Right renal pelvis (tissue), 4 donors: ENCODE measurements at regions not wholly inside any gene's neighbourhood (a gene's known extent, or its start where the extent isn't known, plus 50 kb on each side); places are given as distances from the start of the nearest gene placed in this dataset.
A peak's percentile ranks its signal among the peaks of the same experiment; 100 is the strongest.

Experiments used
- DNase-seq, 4 donors: peaks; one replicate each; pipeline ENCODE4 v3.0.0-alpha.2; 2013; ENCODE audit warnings: low read depth in 4 of 4, low spot score in 3 of 4, missing footprints in 1 of 4

DNA sequence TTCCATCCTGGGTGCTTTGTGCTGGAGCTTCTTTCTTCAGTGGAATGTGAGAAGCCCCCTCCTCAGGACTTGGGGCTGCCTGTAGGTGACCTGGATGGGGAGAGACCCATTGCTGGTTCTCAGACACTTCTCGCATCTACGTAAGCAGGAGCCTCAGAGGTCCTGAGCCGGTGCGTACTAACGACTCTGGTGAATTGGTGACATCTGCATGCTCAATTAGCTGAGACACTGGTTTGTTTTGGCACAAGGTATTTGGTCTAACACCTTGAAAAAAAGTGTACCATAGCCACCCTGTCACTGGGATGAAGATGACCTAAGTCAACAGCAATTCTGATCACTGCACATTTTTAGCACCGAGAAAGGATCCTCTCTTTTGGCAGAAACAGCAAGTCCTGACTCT, 57.7 kb downstream of the LRRC30 start:
- no peak for DNase-seq

DNA sequence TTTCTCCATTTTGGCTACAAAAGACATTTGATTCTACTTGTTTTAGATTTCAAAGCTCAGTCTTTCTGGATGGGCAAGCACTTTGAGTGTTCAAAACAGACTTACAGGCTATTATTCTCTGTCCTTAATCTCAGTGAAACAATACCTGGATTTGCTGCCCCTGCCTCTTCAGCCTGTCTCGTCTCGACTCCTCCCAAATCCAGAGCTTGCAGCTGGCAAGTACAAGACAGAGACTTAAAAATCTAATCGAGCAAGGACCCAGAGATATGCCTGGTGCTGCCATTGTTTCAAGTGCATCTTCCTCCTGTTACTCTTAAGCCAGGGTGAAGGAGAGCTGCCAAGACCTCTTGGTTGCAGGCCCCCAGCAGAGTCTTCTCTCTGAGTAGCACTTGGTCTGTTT, 59.2 kb downstream of the LRRC30 start:
- DNase-seq: no peak

DNA sequence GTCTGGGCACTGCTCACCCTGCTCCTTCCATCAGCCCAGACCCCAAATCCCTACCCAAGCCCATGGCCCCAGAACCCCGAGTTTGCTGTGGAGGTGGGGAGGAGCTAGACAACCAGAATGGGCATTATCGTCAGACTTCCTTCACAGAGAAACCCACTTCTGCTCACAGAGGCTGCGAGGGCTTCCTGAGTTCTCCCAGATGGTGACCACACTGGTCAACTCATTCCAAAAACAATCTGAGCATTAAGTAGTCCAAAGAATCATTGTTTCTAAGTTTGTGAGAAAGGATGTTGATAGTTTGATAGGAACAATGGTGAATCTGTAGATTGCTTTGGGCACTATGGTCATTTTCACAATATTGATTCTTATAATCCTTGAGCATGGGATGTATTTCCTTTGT, 60.2 kb downstream of the LRRC30 start:
- DNase-seq: no peak

DNA sequence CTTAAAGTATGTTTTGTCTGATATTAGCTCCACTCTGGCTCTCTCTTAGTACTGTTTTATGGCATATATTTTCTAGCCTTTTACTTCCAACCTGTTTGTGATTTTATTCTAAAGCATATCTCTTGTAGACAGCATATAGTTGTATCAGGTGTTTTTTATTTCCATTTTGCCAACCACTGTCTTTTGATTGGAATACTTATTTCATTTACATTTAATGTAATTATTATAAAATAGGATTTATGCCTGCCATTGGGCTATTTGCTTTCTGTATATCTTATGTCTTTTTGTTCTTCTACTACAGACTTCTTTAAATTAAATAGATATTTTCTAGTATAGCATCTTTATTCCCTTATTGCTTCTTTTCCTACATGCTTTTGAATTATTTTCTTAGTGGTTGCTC, 67.3 kb downstream of the LRRC30 start:
- DNase-seq: no peak

DNA sequence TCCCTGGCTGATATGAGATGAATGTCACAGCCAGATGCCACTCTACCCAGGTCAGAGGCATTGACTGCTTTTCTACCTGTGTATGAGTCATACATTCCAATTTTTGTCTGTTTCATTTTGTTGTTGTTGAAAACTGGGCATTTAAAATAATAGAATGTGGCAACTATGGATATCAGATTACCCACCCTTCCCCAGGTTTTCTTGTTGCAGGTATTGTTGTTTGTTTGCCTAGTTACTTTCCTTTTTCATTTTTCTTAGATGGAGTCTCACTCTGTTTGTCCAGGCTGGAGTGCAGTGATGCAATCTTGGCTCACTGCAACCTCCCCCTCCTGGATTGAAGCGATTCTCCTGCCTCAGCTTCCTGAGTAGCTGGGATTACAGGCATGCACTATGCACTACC, 70.2 kb downstream of the LRRC30 start:
- no peak for DNase-seq

DNA sequence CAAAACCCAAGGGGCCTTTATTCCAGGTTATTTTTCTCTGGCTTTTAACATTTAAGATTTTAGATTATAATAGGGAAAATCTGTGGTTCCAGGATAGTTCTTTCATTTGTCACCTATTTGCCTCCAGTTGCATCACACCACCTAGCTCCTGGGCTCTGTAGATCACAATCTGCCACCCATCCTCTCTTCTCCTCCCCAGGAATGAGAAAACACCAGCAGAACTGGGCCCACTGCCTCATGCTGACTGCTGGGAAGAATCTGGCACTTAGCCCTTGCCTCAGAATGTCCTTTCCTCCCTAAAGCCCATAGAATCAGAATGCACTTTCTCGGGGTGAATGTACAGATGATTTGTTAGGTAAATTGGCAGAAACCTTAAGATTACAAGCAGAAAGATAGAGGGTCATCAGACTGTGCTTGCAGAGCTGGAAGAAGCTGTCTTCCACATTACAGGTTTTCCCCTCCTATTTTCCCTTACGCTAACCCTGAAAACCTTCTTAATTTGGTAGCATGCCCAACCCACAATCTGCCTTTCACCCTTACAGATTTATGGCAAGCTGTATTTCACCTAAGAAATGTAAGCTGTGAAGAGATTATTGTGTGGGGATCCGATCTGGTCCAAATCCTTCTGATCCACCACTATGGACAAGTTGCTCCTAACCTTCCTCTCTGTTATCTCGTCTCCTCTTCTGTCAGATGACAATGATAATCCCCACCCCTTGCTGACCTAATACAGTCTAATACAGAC, 72.6 kb downstream of the LRRC30 start:
- no peak for DNase-seq

DNA sequence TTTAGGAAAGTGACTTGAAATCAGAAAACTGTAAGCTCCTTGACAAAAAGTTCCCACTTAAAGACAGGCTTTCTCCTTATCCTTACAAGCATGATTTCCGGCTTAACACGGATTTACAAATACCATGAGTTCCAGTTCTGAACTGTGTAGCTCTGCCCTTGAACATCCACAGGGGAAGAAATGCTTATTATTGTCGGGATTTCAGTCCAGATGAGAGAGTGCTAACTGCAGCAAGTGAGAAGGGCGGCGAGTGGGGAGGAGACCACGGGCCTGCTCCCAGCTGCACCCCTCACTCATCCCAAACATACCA, 73.1 kb downstream of the LRRC30 start:
- DNase-seq: no peak

DNA sequence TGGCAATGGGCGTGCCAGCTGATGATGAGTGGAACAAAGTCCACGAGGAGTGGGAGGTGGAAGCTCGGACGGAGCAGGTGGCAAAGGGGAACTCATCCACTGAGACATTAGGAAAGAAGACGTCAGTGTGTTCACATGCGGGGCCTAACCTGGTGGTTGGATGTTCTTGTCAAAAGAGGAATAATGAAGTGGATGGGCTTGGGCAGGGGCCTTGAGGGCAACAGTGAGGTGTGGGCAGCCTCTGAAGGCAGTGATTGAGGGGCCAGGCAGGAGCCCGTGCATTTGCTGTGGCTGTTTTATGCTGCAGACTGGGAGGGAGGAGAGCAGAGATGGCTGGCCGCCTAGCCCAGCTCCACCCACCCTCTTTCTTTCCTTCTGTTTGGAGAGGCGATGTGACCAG, 74.5 kb downstream of the LRRC30 start:
- DNase-seq: no peak

DNA sequence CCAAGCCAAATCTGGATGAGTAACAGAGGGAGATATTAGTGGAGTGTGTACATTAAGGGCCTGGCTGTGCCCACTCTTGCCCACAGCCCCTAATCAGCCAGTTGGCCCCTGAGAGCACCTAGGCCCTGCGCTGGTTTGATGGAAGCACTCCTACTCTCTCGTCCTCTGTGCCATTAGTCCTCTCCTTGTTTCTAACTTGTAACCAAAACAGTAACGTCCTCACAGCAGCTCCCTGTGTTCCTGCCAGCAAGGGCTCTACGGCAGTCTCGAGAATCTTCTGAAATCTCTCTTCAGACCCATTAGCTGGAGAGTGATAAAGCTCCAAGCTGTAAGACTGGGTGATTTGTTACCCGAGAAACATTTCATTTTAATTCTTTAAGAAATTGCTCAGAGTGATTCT, 76.1 kb downstream of the LRRC30 start:
- no peak for DNase-seq

DNA sequence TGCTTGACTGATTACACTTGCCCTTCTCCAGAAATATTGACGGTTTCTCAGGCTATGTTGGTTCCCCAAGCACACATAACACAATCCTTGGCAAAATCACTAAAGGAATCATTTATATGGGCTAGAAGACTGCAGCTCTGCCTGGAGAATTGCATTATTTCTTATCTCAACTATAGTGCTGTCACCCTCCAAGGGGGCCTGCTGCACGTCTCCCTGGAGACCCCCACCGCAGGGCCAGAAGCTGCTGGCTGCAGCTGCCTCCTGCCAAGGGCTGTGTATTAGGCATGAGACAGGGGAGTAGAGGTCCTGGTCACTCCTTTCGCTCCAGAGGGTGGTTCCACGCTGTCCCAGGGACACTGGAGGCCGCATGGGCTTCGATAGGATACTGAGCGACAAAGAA, 76.6 kb downstream of the LRRC30 start:
- DNase-seq: no peak

DNA sequence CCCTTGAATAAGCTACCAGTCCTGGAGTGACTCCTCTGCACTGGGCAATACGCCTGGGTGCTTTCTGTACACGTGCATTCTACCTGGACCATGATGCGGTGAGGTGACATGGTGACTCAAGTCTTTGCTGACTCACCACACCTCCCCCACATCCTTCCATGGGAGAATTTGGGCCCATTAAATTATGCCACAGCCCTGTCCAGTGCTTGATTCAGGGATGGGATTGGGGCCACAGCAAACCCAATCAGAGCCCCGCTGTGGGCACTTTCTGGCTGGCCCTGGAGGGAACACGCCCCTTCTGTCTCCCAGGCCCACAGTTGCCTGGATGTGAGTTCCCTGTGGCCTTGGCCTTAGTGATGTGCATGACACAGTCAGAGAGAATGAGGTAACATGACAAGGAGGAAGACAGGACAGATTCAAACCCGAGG, 86.9 kb downstream of the LRRC30 start:
- no peak for DNase-seq

DNA sequence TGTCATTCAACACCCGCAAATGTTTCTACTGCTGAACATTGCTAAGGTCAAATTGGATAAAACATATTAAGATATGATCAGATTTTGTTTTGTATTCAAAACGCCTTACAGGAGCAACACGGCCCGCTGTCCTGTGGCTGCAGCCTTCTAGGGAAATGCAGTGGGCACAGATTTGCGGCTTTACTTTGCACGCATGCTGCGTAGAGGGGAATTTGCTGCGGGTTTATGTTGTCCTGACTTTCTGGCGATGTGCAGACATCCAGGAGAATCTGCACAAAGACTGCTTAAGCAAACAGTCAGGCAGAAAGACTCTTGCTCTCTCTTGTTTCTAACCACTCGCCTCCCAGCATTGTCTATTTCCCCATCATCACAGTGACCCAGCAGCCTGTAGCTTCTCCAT, 88.3 kb downstream of the LRRC30 start:
- DNase-seq: no peak

DNA sequence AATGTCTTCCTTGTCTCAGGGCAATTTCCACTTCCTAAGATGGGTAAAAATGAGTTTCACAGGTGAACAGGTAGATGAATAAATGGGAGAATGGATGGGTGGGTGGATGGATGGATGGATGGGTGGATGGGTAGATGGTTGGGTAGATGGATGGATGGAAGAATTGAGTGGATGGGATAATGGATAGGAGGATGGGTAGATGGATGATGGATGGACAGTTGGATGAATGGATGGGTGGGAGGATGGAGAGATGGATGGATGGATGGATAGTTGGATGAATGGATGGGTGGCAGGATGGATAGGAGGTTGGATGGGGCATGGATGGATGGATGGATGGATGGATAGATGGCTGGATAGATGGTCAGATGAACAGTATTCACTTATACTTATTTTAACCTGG, 90.9 kb downstream of the LRRC30 start:
- DNase-seq: no peak

DNA sequence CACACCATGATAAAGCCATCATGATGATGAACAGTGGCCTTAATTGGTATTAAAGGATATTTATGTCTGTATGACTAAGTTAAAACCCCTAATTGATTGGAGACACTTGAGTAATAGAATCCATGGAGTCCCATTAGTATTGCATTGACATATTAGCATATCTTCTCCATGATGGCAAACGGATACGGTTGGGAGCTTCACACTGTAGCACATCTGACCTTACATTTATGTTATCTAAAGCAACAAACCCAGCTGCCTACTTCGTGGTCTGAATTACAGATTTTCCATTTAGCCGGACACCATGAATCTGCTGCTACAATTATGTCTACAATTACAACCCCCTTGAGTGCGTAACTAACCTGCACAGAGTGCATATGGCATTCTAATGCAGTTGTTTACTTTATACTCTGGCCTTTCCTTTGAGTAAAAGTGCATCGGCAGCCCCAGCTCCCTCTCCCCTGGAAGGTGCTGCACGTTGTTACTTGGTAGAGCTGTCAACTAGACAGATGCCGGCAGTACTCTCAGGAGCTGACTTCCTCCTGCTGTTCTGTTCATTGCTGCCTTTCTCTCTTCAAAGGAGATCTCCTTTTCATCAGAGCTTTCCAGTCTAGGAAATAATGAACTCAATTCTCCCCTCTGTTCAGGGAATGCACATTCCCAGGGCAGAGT, 92.1 kb downstream of the LRRC30 start:
- no peak for DNase-seq

DNA sequence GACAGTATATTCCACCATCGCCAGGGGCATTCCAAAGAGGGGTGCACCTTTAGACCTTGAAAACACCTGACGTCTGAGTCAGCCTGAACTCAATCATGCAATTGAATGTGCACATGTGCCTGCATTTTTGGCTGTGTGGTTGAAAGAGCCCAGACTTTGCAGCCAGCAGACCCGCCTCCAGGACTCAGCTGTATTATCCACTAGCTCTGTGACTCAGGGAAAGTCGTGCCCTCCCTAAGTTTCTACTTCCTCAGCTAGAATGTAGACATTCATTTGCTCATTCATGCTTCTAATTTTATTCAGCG, 94.2 kb downstream of the LRRC30 start:
- no peak for DNase-seq

DNA sequence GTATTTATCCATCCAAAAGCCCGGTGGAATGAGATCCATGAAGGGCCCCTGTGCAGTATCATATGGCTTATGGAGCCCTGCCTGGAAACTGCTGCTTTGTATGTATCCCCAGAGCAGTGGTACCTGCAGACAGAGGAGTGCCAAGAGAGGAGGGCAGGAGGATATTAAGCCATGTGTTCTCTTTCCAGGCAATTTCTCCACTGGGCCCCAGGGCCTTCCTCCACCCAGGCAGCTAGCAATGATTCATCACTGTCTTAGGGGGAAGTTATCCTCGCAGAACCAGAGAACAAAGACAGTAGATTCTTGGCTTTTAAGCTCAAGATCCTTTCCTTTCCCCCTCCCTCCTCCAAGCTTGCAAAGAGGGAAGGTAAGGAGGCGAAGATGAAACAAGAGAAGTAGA, 98.1 kb downstream of the LRRC30 start:
- no peak for DNase-seq

DNA sequence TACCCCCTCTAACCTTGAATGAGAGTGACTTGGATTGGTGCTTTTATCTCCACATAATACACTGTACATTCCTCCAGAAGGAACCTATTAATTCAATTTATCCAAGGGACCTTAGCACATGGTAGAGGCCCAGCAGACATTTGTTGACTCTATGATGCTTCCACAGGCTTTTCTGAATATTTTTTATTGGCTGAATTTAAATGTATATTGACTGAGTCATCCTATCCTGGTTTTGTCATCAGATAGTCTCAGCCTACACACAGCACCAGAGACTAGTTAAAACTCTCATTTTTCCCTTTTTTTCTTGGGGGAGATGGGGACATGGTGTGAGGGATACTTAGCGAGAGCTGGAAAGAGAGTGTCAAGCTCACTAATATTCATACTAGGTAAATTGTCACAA, 101.6 kb downstream of the LRRC30 start:
- DNase-seq: no peak

DNA sequence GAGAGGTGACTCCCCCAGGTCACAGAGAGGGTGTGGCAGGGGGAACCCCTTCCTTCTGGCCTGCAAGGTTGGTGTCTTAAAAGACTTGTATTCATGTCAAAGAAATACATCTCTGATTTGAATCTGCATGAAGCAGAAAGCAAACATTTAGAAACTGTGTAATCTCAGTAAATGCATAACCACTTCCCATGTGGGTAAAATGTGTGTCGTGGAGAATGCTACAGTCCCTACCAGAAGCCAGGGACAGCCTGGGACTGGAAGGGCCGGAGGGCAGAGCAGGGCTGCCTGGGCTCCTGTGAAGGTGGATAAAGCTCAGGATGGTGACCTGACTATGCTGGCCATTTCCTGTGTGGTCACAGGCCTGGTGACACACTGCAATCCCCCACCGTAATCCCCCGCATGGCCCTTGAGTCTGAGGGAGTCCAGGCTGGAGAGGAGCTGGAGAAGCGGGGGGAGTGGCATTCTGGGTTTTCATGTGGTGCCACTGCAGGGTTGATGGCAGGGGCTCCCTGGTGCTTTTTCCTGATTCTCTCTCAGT, 102.2 kb downstream of the LRRC30 start:
- DNase-seq: no peak

DNA sequence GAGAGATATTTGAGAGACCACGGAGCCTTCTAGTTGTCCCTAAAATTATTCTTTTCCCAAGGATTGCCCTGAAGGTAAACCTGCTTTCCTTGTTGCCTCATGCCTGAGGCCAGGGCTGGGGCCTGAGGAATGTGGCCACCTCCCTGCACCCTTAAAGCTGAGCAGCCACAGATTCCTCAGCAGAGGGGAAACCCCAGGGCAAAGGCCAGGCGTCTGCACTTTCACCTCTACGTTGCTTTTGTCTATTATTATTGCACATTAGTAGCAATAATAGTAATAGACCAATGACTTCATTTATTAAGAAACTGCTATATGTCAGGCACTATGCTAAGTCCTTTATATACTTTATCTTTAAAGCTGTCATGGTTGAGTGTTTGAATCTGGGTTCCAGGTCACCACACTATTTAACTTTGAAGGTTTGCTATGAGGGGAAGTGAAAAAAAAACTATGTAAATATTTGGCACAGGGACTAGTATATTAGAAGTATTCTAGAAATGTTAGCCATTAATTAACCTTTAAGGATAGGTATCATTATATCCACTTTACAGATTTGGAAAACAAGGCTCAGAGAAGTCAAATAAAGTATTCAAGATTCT, 104.2 kb downstream of the LRRC30 start:
- DNase-seq: no peak

DNA sequence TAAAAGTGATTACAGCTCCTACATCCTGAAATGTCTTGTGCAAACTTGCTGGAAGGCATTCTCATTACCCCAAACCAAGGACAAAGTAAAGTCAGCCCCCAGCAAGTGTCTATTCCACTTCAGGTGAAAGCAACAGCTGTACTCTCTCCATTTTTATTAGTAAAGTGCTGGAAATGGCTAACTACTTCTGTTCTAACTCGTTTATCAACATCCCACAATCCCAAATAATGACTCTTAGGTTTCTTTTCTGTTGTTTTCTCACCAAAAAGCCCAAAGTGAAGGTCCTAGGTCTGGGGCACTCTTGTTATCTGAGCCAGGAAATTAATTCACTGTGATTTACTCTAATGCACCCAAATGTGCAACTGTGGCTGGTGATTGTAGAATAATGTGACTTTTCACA, 105.7 kb downstream of the LRRC30 start:
- peak; percentile 20 to 59 (median 34) for DNase-seq

DNA sequence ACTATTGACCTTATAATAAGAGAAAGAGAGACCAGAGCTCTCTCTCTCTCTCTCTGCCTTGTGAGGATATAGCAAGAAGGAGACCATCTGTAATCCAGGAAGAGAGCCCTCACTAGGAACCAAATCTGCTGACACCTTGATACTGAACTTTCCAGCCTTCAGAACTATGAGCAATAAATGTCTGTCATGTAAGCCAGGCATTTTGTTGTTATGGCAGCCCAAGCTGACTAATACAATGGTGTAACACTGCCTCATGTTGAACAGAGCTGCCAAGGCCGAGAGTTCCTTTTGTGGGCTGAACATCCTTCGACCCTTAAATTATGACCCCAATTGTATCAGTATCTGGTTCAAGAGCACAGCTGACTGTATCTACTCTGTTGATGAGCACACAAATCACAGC, 108.0 kb downstream of the LRRC30 start:
- DNase-seq: no peak

DNA sequence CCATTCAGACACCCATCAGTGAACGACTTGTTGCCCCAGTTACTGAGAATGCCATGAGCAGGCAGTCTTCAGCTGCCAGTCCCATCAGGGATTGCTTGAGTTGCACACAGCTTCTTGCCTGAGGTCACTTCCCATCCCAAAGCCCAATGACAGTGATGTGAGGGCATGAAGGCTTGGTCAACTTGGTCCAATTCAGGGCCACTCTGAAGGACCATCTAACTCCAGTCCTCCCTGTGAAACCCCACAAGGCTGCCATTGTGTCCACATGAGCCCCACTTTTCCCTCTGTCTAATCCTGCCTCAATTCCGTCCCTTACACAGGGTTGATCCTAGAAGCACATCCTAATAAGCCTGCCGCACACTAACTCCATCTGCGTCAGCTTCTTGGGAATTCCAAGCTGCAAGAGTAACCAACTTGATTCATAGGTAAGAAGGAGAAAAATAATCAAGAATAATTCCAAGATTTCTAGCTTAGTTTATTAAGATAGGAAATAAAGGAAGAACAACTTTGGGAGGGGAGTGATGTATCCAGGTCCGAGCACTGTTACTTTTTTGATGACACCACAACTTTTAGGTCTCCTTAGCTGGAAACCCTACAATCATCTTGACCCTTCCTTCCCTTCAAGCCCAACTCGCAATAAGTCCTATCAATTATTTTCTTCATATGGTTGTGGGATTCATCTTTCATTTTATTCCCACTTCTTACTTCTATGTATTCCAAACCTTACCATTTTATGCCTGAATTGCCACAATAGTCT, 110.9 kb downstream of the LRRC30 start:
- DNase-seq: no peak
